HG02943 (cell line): ENCODE measurements at regions not wholly inside any gene's neighbourhood (a gene's known extent, or its start where the extent isn't known, plus 50 kb on each side); places are given as distances from the start of the nearest gene placed in this dataset.

ENCODE experiments used
- ATAC-seq: cut with Tn5 transposase; IDR thresholded peaks from one replicate; pipeline ENCODE4 v1.9.1; 2021; ENCODE audit warnings: mild to moderate bottlenecking, low read depth, moderate library complexity; ENCODE audit not compliant: unreplicated experiment

DNA sequence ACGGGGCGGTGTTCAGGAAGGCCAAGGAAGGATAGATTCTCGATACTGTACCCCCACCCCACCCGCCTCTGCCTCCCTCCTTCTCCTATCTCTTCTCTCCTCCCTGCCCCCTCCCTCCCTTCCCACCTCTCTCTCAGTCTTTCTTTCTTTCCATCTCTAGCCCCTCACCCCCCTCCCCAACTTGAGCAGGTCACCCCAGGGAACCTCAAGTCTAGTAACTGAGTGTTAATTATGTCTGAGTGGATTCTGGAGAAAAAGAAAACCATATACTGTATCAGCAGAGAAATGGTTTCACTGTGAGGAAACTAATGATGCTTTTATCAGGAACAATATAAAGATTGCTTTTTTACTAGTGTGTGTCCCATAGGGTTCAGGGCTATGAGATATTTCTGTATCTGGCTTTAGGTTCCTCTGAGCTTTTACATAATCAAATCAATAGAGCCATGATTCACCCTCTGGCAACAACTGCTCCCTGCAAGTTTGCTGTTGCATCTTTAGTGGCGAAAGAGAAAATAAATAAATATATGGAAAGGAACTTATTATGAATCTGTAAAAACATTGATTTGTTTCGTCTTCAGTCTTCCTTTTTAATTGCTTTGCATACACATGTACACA, 639.7 kb downstream of the CCDC171 start:
- no peak for ATAC-seq

DNA sequence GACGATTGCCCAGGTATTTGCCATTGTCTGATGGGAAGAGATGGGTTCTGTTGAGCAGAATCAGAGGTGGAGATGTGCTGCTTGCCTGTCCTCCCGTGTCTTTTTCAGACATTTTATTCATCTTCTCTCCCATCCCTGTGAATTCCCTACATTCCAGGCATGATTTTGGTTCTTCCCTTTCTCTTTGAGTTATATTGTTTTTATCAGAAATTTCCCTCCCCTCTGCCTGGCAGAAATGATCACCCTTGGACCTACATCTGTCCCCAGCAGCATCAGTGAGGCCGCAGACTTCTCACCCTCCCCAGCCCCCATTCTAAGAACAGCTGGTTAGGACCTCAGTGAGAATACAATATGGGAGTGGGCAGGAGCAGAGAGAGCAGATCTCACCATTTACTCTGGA, 640.2 kb downstream of the CCDC171 start:
- no peak for ATAC-seq

DNA sequence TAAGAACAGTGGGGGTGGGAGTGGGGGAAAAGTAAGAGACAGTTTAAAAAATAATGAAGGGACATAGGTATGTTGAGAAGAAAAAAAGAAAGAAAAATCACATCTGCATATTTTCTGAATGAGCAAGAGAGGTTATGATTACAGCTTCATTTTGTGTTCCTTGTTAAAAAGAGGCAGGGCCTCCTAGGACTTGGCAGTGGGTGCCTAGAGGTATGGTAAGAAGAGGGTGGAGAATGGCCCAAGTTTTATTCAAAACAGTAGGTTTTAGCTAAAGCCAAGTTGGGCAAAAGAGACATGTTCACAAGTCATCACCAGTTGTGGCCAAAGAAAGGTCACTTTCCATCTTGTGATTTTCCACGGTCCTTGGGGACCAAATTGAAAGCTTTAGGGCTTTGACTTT, 643.4 kb downstream of the CCDC171 start:
- ATAC-seq = no peak

DNA sequence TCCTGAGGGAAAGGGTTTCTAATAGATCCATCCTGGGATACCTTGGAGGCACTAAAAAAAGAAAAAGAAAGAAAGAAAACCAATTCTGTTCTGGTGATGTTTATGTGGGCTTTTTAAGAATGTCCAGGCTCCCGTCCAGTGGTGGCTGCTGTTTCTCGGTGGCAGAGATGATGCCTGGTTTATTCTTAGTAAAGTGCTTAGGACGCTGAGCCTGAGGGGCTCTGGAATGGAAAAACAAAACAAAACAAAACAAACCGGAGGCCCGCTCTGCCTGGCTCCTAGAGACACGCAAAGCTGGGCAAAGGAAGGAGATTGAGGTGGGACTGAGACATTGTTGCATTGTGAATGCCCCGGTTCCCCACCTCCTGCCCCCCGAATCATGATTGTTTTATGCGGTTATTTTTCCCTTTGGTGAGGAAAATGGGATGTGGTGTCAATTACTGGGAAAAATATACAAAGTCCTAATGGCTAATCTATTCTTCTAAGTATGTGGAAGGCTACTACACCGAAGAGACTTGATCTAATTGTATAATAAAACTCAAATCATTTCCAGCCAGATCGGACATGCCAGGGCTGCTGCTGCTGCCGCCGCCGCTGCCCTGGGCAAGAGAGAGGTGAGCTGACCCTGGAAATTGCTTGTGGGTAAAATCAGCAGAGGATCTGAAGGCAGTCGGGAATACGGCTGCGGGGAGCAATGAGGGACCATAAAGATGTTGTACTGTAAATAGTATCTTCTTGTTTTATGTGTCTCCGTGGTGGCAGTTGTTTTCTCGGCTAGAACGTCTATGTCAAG, 644.9 kb downstream of the CCDC171 start:
- no peak for ATAC-seq

DNA sequence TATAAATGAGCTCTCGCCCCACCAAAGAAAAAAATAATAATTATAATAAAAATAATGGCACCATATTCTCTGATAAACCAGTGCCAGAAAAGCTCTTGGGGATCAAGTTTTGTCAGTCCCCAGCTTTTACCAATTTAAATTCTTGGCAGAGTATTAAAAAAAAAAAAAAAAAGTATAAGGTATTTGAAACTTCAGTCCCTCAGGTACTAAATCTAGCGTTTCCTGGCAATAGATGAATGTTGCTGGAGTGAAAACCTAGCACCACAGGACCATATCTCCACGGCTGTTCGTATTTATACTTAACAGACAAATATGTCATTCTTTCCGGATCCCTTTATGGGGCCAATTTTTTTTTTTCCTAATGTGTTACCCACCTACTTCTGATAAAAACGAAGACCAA, 646.2 kb downstream of the CCDC171 start:
- no peak for ATAC-seq

DNA sequence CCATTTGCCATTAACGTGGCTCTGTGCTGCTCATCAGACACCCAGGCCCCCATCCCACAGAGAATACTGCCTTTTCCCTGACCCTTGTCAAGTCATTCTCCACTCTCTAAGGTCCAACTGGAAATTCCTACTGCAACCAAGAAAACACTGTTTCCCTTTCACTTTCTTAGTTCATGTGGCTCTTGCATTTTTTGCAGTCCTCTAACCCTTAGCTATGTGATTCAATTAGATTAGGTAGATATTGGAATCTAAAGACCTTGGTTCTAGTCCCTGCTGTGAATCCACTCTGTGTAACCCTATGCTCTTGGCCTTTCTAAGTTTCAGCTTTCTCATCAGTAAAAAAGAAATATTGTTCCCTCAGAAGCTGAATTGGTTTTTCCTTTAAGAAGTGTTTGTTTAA, 649.4 kb downstream of the CCDC171 start:
- ATAC-seq = no peak

DNA sequence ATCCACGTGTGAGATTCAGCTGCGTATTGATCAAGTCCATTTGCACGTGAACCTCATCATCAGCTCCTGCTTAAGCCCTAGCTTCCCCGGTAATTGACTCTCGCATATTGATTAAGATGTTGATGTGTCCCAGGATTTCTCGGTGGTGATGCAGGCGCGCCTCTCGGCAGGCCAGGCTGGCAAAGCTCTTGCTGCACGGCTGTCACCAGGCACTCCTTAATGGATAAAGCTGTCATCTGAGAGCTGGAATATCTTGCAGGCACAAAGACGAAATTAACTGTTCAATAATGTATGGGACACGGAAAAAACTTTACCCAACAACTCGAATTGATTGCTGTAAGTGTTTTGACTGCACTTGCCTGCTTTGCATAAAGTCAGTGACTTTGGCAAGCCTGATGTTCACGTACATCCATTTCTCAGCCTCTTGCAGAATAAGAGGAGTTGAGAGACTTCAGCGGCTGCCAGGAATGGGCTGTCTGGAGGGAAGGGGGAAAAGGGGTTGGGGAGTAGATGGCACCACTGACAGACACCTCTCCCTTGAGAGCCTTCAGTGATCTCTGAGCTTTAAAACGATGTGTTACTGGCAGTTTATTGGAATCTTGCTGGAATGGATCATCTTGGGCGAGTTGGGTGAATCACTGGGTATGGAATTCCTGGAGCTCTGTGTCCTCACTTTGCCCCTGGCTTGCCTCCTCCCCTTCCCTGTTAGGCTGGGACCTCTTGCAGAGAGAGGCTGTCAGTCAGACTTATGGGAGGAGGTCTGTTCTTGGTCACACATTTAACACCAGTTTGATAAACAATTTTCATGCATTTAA, 650.3 kb downstream of the CCDC171 start:
- no peak for ATAC-seq

DNA sequence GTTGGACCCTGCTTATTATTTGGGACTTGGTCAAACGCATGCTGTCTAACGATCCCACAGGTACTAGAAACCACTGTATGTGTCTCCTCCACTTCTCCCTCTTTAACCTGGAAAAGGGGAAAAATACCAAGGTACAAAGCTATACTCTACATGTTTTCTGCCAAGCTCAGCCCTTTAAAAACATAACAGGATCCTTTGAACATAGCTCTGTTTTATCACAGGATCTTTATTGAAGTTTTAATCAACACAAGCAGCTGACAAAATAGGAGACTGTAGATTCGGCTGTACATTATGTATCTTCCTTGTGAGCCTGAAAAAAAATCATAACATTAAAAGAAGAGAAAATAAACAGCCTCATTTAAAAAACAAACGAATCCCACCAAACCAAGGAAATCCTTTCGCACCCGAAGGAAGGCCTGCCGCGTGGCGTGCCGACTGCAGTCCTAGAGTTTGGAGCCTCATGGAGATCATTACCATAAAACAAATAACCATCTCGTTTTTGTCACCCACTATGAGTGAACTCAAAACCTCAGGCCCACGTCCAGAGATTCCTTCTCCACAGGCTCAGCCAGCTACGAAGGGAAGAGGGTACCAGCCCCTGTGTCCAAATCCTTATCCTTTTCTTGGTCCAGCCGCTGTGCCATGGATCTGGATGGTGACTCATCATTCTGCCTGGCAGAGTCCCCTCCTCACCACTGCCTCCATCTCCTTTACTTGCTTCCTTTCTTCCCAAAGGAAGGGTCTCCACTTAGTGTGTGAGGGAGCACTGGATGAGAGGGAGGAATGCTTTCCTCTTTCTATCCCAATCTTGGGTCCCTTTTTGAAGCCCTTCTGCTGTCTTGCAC, 651.1 kb downstream of the CCDC171 start:
- no peak for ATAC-seq

DNA sequence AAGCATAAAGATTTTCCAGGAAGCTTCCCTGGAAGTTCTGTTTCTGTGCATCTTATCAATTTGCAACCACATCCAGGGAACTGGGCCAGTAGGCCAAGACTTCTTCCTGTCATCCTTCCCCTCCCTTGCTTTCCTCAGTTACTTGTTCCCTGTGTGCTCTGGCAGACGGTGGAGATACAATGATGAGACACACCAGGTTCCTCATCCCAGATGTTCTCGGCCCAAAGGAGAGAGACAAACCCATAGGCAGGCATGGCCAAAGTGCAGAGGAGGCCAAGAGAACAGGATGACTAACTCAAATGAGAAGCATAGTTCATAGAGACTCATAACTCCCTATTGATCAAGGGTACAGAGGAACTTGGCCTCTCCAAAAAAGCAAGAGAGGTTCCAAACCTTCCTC, 652.6 kb downstream of the CCDC171 start:
- no peak for ATAC-seq

DNA sequence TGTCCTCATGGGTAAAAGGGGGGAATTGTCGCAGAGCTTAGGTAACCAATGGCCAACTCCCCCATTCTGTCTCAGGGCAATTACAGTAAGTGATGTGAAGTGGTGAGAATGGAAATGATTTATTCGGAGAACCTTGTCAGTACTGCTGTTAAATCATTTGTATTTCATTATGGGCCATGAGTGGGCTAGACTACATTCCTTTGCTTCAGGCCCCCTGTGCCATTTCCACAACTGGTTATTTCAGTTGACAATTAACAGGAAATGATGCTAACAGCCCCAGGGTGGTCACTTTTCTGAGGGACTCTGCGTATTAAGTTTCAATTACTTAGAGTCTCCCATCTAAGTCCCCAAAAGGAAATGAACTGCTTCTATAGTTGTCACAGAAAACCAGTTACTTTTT, 653.7 kb downstream of the CCDC171 start:
- no peak for ATAC-seq

DNA sequence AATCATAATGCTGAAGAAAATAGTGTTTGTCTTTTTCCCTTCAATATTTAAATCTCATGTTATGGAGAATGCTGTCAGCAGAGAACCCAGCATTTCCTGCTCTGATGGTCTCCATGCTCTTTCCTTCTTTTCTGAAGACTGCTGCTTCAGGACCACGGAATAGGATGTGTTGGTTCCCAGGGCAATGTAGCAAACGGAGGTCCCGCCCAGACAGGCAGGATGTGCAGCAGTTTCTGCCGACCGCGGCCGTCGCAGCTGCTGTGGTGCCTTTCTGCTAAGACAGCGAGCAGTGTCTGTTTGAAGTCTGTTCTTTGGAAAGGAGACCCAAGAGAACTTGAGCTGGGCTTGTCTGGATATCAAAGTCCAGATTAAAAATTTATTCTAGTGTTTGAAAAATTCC, 654.3 kb downstream of the CCDC171 start:
- no peak for ATAC-seq

DNA sequence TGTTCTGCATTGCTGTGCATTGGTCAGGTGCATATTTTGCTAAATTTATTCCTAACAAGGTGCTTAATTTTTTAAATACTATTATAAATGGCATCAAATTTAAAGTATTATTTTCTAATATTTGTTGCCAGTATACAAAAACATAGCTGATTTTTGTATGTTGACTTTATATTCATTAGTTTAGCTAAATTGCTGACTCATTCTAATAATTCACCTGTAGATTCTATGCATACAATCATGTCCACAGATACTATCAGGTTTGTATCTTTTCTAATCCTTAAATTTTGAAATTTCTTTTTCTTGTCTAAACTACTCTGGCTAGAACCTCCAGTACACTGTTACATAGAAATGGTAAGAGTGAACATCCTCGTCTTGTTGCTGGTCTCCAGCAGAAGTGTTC, 657.6 kb downstream of the CCDC171 start:
- no peak for ATAC-seq

DNA sequence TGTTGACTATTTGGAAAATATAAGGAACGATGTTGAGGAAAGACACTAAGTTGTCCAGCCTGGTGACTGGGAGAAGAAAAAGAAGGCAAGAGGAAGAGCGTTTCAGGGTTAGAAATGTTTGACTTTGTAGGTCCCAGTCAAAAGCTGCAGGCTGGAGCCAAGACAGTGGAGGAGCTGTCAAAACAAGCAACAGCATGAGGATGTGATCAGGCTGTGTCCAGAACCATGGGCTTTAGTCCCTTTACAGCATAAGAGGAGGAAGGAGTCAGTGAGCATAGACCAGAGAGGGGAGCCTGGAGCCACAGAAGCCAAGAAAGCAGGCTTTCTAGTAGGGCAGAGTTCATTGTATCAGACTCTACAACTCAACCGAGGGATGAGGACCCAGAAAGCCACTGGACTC, 658.5 kb downstream of the BNC2 start:
- no peak for ATAC-seq

DNA sequence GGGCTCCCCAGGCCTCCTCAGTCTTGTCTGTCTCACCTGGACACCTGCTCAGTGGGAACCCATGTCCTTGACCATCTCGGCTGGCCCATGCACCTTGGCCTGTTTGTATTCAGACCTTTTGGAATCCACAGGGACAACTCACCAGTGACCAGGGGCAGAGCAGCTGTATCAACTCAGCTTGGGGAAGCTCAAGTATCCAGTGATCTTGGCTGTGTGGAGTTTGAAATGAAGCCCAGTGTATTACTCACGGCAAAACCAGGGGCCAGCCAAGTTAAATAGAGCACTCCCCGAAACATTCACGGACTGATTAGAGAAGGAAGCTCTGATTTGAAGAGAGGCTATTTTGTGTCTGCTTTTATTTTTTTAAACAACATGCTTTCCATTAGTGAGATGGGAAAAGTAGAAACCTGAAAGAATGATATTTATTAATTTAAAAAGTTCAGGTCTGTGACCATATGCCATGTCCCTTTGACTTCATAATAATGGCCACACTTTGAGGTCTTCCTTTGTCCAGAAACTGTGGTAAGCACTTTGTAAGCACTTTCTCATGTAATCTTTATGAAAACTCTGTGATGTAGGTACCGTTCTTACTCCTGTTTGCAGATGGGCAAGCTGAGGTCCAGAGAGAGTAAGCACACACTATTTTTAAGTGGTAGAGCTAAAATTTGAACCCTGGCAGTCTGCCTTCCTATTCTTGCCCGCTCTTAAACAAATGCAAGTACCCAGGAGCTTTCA, 656.5 kb downstream of the BNC2 start:
- ATAC-seq = no peak

DNA sequence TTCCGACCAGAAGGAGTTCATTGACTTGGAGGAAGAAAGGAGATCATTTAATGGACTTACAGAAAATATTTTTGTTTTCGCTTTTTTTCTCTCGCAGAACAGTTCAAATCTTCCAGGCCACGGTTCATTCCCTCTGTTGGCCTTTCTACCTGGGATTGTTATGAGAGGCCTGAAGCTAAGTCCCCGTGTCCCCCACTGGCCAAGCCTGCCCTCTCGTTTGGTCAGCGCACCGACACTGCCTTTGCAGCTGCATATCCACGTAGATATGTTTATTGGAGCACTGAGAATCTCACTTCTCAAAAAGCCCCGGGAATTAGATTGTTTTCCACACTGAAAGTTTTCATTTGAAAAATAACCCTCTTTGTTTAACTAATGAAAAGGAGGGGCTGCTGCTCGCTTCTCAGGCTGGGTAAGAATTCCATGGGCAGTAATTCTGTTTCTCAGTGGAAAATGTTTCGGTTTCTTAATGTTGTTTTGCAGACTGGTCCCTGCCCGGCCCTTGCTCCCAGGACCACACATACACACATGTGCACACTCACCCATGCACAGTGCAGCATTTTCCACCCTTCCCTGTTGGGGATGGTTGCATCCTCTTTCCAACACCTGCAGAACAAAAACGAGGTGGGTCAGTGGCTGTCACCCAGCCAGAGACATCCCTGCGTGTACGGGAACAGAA, 655.7 kb downstream of the BNC2 start:
- ATAC-seq = no peak

DNA sequence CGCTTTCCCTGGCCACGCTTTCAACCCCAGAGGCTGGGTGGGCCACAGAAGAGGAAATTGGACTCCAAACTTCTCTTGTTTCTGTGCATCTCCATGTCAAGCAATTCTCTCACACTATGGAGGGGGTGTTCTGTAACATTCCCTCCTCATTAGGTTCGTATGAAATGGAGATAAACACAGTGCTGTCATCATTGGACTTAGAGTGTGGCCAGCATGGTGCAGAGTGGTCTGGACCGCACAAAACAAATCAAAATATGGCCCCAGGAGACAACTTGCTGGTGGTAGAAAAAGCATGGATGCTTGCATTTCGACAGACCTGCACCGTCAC, 655.2 kb downstream of the BNC2 start:
- no peak for ATAC-seq

DNA sequence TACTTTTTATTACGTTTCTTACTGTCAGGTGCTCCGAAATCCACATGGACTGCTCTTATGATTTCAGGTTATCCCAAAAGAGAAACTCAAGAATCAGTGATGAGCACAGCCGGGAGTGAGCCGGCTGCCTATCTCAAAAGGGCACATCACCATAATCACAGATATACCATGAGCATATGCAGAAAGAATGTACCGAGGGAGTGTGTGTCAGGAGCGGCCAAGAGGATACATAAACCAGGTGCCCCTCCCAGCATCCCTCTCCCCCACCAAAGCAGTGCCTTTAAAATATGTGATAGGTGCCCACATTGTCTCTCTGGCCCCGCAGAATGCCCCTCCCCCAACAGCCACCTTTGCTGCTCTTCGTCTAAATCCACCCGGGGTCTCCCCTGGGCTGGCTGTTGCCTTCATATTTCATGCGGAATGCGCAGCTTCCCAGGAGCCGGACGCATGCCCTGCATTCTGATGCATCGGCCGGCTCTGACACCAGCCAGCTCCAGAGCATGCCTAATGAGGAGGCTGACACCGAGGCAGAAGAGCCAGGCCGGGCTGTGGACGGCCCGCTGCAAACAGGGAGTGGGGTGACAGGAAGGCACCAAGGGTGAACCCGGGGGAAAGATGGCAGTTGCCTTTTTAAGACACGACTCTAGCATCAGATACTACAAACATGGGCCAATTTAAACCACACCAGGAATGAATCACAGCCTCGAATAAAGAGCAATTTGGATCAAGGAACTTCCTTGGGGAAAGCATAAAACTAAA, 652.3 kb downstream of the BNC2 start:
- no peak for ATAC-seq

DNA sequence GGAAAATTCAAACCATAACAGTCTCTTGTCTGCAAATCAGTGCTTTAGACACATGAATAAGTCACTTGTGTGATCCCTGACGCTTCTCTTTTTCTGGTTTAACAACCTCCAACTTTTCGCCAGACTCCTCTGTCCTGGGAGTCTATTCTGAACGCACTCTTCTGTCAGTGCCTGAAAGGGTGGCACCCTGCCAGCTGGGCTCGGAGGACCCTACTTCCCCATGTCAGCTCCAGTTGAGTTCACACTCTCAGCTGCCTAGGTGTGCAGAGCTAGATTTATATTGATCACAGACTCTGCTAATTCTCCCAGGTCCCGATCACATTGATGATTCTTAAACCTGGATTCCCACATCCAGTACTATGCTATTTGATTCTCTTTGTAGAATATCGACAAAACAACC, 649.1 kb downstream of the BNC2 start:
- ATAC-seq = no peak
